ENCODE measurements at regions not wholly inside any gene's neighbourhood (a gene's known extent, or its start where the extent isn't known, plus 50 kb on each side); places are given as distances from the start of the nearest gene placed in this dataset.

DNA sequence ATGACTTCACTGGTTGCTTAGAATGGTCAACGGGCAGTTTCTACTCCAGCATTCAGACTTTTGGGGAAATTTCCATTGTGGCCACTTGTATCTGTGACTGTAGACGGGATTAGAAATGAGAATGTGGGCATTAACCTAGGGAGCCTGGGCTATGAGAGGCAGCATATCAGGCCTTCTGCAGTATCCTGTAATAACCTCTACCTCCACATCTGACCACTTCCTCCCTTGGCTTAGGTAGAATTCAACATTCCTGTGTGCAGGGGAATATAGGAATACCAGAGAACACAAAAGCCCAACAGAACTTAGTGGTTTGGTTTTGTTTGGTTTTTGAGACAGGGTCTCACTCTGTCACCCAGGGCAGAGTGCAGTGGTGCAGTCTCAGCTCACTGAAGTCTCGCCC lies 76.4 kb upstream of the HOXC13 start:
- H3K4me3 Mint-ChIP-seq, result no peak overlapping the region
- peaks cover 4% of the 10 kb centered on the region for H3K27me3 Mint-ChIP-seq
- DNase-seq (no peak), ATAC-seq (ENCODE audit: low read depth) (no peak)
- H3K27ac Mint-ChIP-seq, result no peak overlapping the region
- H3K4me1 Mint-ChIP-seq, result no peaks in the 10 kb centered on the region
- no peak for TF ChIP-seq CTCF (IDR thresholded peaks at IDR 0.05)
- ChIA-PET POLR2A (no interaction called here), CTCF (no interaction called here)
- H3K9me3 Mint-ChIP-seq, result no peaks in the 10 kb centered on the region
- no peaks in the 10 kb centered on the region for H3K36me3 Mint-ChIP-seq (ENCODE audit: low read depth)
- intact Hi-C loops (cut with micrococcal nuclease), result no loop called here

DNA sequence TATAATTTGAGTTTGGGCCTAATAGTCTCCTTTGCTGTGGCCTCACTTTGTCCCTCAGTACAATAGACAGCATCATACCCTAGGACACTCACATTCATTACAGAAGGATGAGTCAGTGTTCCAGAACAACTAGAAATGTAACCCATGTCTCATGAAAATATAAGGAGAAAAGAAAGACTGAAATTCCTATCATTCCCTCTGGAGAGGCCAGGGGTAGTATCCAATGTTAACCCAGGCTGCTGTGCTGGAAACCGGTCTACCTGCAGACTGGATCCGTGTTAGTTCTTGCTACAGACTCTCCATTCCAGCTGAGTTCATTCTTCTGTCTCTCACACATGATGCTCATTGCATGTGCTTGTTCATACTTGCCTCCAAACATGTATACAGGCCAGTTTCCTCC lies 75.8 kb upstream of the HOXC13 start:
- ATAC-seq (ENCODE audit: low read depth), result no peak
- Mint-ChIP-seq H3K27me3 (peaks cover 4% of the 10 kb centered on the region), H3K27ac (no peak overlapping the region), H3K4me3 (no peak overlapping the region), H3K9me3 (no peaks in the 10 kb centered on the region), H3K36me3 (ENCODE audit: low read depth) (no peaks in the 10 kb centered on the region), H3K4me1 (no peaks in the 10 kb centered on the region)
- no peak for DNase-seq
- ChIA-PET CTCF (no interaction called here), POLR2A (no interaction called here)
- intact Hi-C loops (cut with micrococcal nuclease), result no loop called here
- TF ChIP-seq CTCF (IDR thresholded peaks at IDR 0.05), result no peak

DNA sequence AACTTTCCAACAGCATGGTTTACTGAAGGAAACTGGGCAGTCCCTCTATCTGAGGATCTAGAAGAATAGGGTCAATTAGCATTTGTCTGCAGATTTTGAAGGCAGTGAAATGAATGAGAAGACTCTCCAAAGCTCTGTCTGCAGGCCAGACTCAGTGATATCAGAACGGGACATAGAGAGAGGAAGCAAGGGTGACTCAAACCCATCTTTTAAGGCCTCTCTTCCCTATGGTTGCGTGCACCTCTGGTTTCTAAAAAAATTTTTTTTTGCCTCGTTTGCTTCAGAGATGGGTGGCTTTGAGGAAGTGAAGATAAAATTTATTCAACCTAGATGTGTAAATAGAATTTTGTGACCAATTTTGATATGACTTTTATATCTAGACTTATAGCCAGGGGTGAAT lies 71.9 kb upstream of the HOXC13 start:
- ATAC-seq (ENCODE audit: low read depth) (no peak), DNase-seq (no peak)
- no peaks in the 10 kb centered on the region for H3K27me3 Mint-ChIP-seq
- H3K9me3 Mint-ChIP-seq, result no peaks in the 10 kb centered on the region
- H3K4me1 Mint-ChIP-seq, result no peaks in the 10 kb centered on the region
- intact Hi-C loops (cut with micrococcal nuclease), result no loop called here
- no peaks in the 10 kb centered on the region for H3K36me3 Mint-ChIP-seq (ENCODE audit: low read depth)
- H3K4me3 Mint-ChIP-seq, result no peak overlapping the region
- no peak overlapping the region for H3K27ac Mint-ChIP-seq
- ChIA-PET CTCF (no interaction called here), POLR2A (no interaction called here)
- no peak for TF ChIP-seq CTCF (IDR thresholded peaks at IDR 0.05)

- DNase-seq, result no peak
- intact Hi-C loops (cut with micrococcal nuclease), result no loop called here
- ChIA-PET CTCF (no interaction called here), POLR2A (no interaction called here)
- Mint-ChIP-seq H3K4me3 (no peak overlapping the region), H3K9me3 (no peaks in the 10 kb centered on the region), H3K4me1 (no peaks in the 10 kb centered on the region), H3K36me3 (ENCODE audit: low read depth) (no peaks in the 10 kb centered on the region), H3K27ac (no peak overlapping the region), H3K27me3 (peaks cover 3% of the 10 kb centered on the region)
- ATAC-seq (ENCODE audit: low read depth), result no peak
- no peak for TF ChIP-seq CTCF (IDR thresholded peaks at IDR 0.05)
Measured at GRCh38 chr12:53867216-53868012, 71.2 kb upstream of the HOXC13 start.

DNA sequence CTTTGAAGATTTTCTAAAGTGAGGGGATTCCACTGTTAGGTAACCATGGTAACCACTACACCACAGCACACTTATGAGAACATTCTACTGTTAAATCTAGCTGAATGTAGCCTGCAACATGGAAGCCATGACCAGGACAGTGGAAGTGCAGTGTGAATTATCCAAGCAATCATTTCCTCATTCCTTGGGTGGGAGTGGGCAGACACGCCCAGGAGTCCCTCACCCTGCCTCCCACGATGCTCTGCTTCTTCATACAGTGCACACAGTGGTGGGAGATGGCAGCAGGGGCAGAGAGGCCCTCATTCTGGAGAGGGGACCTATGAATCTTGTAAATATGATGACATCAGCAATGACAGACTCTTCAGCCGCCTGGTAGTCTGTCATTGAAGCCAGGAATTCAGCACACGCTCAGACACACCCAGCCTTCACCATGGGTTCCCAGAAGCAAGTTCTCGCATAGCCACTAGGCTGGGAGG lies 70.1 kb upstream of the HOXC13 start:
- Mint-ChIP-seq H3K4me3 (no peak overlapping the region), H3K9me3 (no peaks in the 10 kb centered on the region), H3K27me3 (peaks cover 4% of the 10 kb centered on the region), H3K27ac (no peak overlapping the region), H3K4me1 (no peaks in the 10 kb centered on the region), H3K36me3 (ENCODE audit: low read depth) (no peaks in the 10 kb centered on the region)
- intact Hi-C loops (cut with micrococcal nuclease), result no loop called here
- ATAC-seq (ENCODE audit: low read depth) (no peak), DNase-seq (no peak)
- ChIA-PET POLR2A (no interaction called here), CTCF (interaction anchor here (0.6 kb wide), 1 partner anchor 164 kb away, joined by 3 read pairs; no protein-coding TSS in a partner anchor)
- TF ChIP-seq CTCF (IDR thresholded peaks at IDR 0.05), result no peak

Data from activated B cell treated with CpG ODN at 0.5 μM for 24 hours (primary cell).